GM10266 (cell line): ENCODE measurements at regions not wholly inside any gene's neighbourhood (a gene's known extent, or its start where the extent isn't known, plus 50 kb on each side); places are given as distances from the start of the nearest gene placed in this dataset.

Experiments
- DNase-seq: peaks from one replicate; pipeline ENCODE4 v3.0.0; 2012; ENCODE audit errors: extremely low spot score
- TF ChIP-seq, protein P1 (sequence below): IDR thresholded peaks from 2 replicates; pipeline ENCODE4 v1.5.1; 2012; ENCODE audit warnings: mild to moderate bottlenecking, low read depth; ENCODE audit not compliant: control insufficient read depth, insufficient read depth; ENCODE audit errors: missing control alignments

DNA sequence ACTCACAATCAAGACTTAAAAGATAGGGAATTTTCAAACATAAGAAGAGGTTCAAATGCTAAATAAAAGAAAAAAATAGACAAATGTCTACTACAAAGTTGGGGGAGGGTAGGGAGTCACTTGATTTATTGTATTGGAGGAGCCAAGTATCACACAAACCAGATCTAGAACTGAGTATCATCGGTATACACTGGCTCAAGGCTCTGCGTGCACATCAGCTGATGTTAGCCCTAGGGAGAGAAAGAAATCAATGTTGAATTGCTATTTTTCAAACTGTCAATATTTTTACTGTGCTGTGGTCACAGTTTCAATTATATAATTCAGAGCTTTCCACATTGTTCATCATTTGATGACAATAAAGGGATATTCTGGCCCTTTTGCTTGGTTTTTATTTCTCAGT, 54.9 kb upstream of the RXFP2 start:
- no peak for DNase-seq
- TF ChIP-seq, protein P1, sequence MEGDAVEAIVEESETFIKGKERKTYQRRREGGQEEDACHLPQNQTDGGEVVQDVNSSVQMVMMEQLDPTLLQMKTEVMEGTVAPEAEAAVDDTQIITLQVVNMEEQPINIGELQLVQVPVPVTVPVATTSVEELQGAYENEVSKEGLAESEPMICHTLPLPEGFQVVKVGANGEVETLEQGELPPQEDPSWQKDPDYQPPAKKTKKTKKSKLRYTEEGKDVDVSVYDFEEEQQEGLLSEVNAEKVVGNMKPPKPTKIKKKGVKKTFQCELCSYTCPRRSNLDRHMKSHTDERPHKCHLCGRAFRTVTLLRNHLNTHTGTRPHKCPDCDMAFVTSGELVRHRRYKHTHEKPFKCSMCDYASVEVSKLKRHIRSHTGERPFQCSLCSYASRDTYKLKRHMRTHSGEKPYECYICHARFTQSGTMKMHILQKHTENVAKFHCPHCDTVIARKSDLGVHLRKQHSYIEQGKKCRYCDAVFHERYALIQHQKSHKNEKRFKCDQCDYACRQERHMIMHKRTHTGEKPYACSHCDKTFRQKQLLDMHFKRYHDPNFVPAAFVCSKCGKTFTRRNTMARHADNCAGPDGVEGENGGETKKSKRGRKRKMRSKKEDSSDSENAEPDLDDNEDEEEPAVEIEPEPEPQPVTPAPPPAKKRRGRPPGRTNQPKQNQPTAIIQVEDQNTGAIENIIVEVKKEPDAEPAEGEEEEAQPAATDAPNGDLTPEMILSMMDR: no peak

DNA sequence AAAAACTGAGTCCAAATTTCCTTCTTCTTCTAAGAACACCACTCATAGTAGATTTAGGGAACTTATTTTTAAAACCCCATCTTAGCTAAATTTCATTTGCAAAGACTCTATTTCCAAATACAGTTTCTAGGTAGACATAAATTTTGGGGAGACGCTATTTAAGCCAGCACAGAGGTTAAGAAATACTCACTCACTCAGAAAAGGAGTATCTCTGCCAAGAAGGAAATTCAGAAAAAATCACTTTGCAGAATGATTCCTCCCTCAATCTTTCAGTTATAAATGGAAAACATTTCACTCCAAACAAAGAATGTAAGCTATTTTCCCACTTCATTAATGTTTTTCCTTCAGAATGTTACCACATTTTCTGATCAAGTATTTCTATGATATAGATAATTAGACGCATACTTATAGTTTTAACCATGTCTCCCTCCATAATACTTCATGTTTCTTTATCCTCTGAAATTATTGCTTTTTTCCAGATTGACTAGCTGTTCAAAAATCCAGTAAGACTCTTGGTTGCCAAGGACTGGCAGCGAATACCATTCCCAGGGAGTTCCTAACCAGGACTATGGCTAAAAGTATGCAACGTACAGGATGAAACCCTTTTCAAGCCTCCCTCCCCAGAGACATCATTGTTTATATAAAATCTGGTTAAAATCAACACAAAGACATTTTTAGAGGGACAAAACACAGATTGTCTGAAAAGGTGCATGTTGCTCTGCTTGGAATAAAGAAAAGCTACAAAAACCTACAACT, 52.5 kb upstream of the RXFP2 start:
- DNase-seq: no peak
- TF ChIP-seq, protein P1: no peak
